ENCODE measurements at regions not wholly inside any gene's neighbourhood (a gene's known extent, or its start where the extent isn't known, plus 50 kb on each side); places are given as distances from the start of the nearest gene placed in this dataset.

DNA sequence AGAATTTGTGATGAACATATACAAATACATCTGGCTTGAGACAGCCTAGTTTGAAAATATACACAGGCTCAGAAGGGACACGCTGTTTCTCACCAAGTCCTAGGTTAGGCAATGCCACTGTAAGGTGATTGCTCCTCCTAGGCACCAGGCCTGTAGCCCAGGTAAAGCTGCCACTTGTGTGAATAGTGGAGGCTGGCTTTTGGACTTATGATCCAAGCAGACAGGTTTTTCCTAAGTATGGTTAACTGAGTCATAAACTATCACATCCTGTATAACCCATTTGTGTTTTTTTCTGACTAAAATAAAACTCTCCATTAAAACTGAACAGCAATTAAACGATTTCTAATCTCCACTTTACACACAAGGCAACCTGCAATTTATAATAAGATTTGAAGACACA lies 81.0 kb downstream of the SEMA4F start:
- Mint-ChIP-seq H3K4me3 (no peak overlapping the region), H3K27me3 (ENCODE audit: low read depth) (no peaks in the 10 kb centered on the region; the same call in 1 of the 2 replicates), H3K27ac (peak overlapping the region; percentile 53), H3K36me3 (peaks cover 13% of the 10 kb centered on the region), H3K9me3 (peaks cover 13% of the 10 kb centered on the region), H3K4me1 (peaks cover 30% of the 10 kb centered on the region)
- no peak for DNase-seq (ENCODE audit: low spot score)
- POLR2A ChIA-PET = no interaction called here
- TF ChIP-seq, protein P1, sequence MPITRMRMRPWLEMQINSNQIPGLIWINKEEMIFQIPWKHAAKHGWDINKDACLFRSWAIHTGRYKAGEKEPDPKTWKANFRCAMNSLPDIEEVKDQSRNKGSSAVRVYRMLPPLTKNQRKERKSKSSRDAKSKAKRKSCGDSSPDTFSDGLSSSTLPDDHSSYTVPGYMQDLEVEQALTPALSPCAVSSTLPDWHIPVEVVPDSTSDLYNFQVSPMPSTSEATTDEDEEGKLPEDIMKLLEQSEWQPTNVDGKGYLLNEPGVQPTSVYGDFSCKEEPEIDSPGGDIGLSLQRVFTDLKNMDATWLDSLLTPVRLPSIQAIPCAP (CRISPR knock-in tag; IDR thresholded peaks at IDR 0.05) = no peak
- TF ChIP-seq MXD4 (CRISPR knock-in tag; IDR thresholded peaks at IDR 0.05; ENCODE audit: borderline replicate concordance) = no peak
- no peak for TF ChIP-seq TCF7 (CRISPR knock-in tag; IDR thresholded peaks at IDR 0.05; ENCODE audit: low read depth)
- TF ChIP-seq, protein P2, sequence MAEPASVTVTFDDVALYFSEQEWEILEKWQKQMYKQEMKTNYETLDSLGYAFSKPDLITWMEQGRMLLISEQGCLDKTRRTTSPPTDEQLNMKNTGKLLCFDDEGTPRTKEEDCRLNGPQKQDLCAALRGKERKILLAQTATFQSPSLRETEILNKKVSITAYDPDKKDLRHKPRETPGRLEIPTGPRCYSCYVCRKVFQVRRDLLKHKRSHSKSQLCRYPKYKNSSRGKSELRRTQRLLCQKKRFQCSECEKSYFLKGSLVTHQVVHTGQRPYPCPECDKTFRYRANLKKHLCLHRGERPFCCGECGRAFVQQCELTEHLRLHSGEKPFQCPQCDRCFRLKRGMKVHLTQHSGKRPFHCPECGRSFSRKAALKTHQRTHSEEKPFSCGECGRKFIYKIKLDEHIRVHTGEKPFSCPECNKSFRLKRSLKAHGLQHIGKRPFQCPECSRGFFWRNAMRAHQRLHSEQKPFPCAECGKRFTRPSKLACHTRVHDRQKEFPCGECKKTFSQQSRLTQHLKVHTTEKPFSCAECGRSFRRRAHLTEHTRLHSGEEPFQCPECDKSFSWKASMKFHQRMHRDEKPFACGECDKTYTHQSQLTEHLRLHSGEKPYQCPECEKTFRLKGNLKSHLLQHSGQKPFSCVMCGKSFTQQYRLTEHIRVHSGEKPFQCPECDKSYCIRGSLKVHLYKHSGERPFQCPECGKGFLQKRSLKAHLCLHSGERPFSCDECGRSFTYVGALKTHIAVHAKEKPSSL (CRISPR knock-in tag; conservative IDR thresholded peaks at IDR 0.05) = no peak
- TF ChIP-seq, protein P3, sequence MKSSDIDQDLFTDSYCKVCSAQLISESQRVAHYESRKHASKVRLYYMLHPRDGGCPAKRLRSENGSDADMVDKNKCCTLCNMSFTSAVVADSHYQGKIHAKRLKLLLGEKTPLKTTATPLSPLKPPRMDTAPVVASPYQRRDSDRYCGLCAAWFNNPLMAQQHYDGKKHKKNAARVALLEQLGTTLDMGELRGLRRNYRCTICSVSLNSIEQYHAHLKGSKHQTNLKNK (CRISPR knock-in tag; IDR thresholded peaks at IDR 0.05) = no peak
- TF ChIP-seq ESRRA (CRISPR knock-in tag; IDR thresholded peaks at IDR 0.05; ENCODE audit: borderline replicate concordance) = no peak
- TF ChIP-seq NFYB (CRISPR knock-in tag; conservative IDR thresholded peaks at IDR 0.05; ENCODE audit: low read depth) = no peak
- TF ChIP-seq RELA (CRISPR knock-in tag; IDR thresholded peaks at IDR 0.05; ENCODE audit: borderline replicate concordance) = no peak
- TF ChIP-seq, protein P4, sequence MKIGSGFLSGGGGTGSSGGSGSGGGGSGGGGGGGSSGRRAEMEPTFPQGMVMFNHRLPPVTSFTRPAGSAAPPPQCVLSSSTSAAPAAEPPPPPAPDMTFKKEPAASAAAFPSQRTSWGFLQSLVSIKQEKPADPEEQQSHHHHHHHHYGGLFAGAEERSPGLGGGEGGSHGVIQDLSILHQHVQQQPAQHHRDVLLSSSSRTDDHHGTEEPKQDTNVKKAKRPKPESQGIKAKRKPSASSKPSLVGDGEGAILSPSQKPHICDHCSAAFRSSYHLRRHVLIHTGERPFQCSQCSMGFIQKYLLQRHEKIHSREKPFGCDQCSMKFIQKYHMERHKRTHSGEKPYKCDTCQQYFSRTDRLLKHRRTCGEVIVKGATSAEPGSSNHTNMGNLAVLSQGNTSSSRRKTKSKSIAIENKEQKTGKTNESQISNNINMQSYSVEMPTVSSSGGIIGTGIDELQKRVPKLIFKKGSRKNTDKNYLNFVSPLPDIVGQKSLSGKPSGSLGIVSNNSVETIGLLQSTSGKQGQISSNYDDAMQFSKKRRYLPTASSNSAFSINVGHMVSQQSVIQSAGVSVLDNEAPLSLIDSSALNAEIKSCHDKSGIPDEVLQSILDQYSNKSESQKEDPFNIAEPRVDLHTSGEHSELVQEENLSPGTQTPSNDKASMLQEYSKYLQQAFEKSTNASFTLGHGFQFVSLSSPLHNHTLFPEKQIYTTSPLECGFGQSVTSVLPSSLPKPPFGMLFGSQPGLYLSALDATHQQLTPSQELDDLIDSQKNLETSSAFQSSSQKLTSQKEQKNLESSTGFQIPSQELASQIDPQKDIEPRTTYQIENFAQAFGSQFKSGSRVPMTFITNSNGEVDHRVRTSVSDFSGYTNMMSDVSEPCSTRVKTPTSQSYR (CRISPR knock-in tag; IDR thresholded peaks at IDR 0.05) = no peak
- no peak for TF ChIP-seq KAT7 (CRISPR knock-in tag; IDR thresholded peaks at IDR 0.05; ENCODE audit: borderline replicate concordance)
- TF ChIP-seq SOX15 (CRISPR knock-in tag; IDR thresholded peaks at IDR 0.05) = no peak
- TF ChIP-seq, protein P5, sequence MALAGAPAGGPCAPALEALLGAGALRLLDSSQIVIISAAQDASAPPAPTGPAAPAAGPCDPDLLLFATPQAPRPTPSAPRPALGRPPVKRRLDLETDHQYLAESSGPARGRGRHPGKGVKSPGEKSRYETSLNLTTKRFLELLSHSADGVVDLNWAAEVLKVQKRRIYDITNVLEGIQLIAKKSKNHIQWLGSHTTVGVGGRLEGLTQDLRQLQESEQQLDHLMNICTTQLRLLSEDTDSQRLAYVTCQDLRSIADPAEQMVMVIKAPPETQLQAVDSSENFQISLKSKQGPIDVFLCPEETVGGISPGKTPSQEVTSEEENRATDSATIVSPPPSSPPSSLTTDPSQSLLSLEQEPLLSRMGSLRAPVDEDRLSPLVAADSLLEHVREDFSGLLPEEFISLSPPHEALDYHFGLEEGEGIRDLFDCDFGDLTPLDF (CRISPR knock-in tag; IDR thresholded peaks at IDR 0.05) = no peak
- no peak for TF ChIP-seq NFE2L1 (CRISPR knock-in tag; IDR thresholded peaks at IDR 0.05)
- TF ChIP-seq, protein P6, sequence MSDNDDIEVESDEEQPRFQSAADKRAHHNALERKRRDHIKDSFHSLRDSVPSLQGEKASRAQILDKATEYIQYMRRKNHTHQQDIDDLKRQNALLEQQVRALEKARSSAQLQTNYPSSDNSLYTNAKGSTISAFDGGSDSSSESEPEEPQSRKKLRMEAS (CRISPR knock-in tag; IDR thresholded peaks at IDR 0.05) = no peak
- CTCF ChIA-PET = interaction anchor here (1.0 to 1.6 kb wide), 3 partner anchors 20 to 102 kb away, joined by 4 to 6 read pairs (median 4); no protein-coding TSS in a partner anchor
- ATAC-seq = peak; percentile 21; the same call in 1 of the 2 replicates

DNA sequence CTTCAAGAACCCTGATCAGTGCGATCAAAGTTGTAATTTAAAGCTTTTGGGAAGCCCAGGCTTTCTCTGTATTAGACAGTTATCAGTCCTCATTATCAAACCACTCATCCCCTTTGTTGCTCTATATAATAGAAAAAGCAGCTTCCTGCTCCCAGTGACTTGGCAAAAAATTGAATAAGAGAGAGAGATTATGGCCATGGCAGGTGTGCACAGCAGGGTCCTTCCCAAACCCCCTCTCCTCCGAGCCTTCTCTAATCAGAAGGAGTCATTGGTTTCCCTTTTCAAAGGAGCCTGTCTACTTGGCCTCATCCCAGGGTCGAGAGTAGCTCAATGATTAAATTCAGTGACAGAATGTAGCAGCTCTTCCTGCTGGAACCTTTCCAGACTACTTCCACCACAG lies 81.5 kb downstream of the SEMA4F start:
- Mint-ChIP-seq H3K4me1 (peaks cover 33% of the 10 kb centered on the region), H3K9me3 (peaks cover 13% of the 10 kb centered on the region), H3K27me3 (ENCODE audit: low read depth) (no peaks in the 10 kb centered on the region; the same call in 1 of the 2 replicates), H3K27ac (peak overlapping the region; percentile 53), H3K4me3 (peak overlapping the region; percentile 0; the same call in 1 of the 2 replicates), H3K36me3 (peaks cover 13% of the 10 kb centered on the region)
- ChIA-PET CTCF (interaction anchor here (1.0 to 1.6 kb wide), 3 partner anchors 21 to 101 kb away, joined by 4 to 6 read pairs (median 4); no protein-coding TSS in a partner anchor), POLR2A (no interaction called here)
- TF ChIP-seq MYBL2 (CRISPR knock-in tag; IDR thresholded peaks at IDR 0.05) = no peak
- TF ChIP-seq, protein P7, sequence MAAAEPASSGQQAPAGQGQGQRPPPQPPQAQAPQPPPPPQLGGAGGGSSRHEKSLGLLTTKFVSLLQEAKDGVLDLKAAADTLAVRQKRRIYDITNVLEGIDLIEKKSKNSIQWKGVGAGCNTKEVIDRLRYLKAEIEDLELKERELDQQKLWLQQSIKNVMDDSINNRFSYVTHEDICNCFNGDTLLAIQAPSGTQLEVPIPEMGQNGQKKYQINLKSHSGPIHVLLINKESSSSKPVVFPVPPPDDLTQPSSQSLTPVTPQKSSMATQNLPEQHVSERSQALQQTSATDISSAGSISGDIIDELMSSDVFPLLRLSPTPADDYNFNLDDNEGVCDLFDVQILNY (CRISPR knock-in tag; IDR thresholded peaks at IDR 0.05) = no peak
- TF ChIP-seq, protein P8, sequence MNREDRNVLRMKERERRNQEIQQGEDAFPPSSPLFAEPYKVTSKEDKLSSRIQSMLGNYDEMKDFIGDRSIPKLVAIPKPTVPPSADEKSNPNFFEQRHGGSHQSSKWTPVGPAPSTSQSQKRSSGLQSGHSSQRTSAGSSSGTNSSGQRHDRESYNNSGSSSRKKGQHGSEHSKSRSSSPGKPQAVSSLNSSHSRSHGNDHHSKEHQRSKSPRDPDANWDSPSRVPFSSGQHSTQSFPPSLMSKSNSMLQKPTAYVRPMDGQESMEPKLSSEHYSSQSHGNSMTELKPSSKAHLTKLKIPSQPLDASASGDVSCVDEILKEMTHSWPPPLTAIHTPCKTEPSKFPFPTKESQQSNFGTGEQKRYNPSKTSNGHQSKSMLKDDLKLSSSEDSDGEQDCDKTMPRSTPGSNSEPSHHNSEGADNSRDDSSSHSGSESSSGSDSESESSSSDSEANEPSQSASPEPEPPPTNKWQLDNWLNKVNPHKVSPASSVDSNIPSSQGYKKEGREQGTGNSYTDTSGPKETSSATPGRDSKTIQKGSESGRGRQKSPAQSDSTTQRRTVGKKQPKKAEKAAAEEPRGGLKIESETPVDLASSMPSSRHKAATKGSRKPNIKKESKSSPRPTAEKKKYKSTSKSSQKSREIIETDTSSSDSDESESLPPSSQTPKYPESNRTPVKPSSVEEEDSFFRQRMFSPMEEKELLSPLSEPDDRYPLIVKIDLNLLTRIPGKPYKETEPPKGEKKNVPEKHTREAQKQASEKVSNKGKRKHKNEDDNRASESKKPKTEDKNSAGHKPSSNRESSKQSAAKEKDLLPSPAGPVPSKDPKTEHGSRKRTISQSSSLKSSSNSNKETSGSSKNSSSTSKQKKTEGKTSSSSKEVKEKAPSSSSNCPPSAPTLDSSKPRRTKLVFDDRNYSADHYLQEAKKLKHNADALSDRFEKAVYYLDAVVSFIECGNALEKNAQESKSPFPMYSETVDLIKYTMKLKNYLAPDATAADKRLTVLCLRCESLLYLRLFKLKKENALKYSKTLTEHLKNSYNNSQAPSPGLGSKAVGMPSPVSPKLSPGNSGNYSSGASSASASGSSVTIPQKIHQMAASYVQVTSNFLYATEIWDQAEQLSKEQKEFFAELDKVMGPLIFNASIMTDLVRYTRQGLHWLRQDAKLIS (CRISPR knock-in tag; IDR thresholded peaks at IDR 0.05; ENCODE audit: borderline replicate concordance) = no peak
- TF ChIP-seq NFE2L1 (CRISPR knock-in tag; IDR thresholded peaks at IDR 0.05) = peak; percentile 92
- no peak for TF ChIP-seq NR3C1 (CRISPR knock-in tag; conservative IDR thresholded peaks at IDR 0.05; ENCODE audit: low read depth)
- no peak for DNase-seq (ENCODE audit: low spot score)
- peak; percentile 89 for ATAC-seq
